Thymus (tissue), 11 donors: ENCODE measurements at regions not wholly inside any gene's neighbourhood (a gene's known extent, or its start where the extent isn't known, plus 50 kb on each side); places are given as distances from the start of the nearest gene placed in this dataset.

ENCODE experiments used
- DNase-seq, 9 donors: peaks; one replicate each; pipeline ENCODE4 v3.0.0-alpha.2; 2013; ENCODE audit warnings: low spot score in 9 of 9, low read depth in 6 of 9, missing footprints in 1 of 9
- H3K27ac ChIP-seq, 2 donors: one replicate each; pipeline ENCODE4 v1.5.1; 2013; ENCODE audit warnings: control low read depth in 1 of 2, low read depth in 1 of 2, low read length in 1 of 2, mild to moderate bottlenecking in 1 of 2, moderate library complexity in 1 of 2
- H3K27me3 ChIP-seq, 2 donors: one replicate each; pipeline ENCODE4 v1.5.1; 2013; ENCODE audit warnings: low read length in 1 of 2; ENCODE audit not compliant: control insufficient read depth in 2 of 2, insufficient read depth in 1 of 2
- H3K36me3 ChIP-seq, 2 donors: one replicate each; pipeline ENCODE4 v1.5.1; 2013; ENCODE audit warnings: low read length in 1 of 2, mild to moderate bottlenecking in 1 of 2, moderate library complexity in 1 of 2; ENCODE audit not compliant: control insufficient read depth in 2 of 2, insufficient read depth in 2 of 2
- H3K4me1 ChIP-seq, 2 donors: one replicate each; pipeline ENCODE4 v1.5.1; 2013; ENCODE audit warnings: low read length in 2 of 2; ENCODE audit not compliant: control insufficient read depth in 2 of 2, insufficient read depth in 2 of 2
- H3K4me3 ChIP-seq, 2 donors: one replicate each; pipeline ENCODE4 v1.5.1; 2013; ENCODE audit warnings: low read length in 2 of 2, control low read depth in 1 of 2, mild to moderate bottlenecking in 1 of 2
- H3K9me3 ChIP-seq, 2 donors: one replicate each; pipeline ENCODE4 v1.5.1; 2013; ENCODE audit warnings: low read length in 1 of 2, mild to moderate bottlenecking in 1 of 2; ENCODE audit not compliant: control insufficient read depth in 2 of 2, insufficient read depth in 1 of 2
- WGBS: extraction: QIAGEN DNeasy Blood & Tissue Kit; methylation state at CpG from one replicate; pipeline ENCODE4 v1.1.7; 2013; 5-methylcytosine and 5-hydroxymethylcytosine counted together
- donor health status: healthy.

GRCh38 chr6:154579485-154579884 is 69.0 kb upstream of the CNKSR3 start:
- H3K4me3 ChIP-seq = no peak overlapping the region
- DNase-seq = no peak
- WGBS = 92% methylated on average over 3 of the region's 3 CpGs
- H3K9me3 ChIP-seq = peaks cover 0 to 1% of the 10 kb centered on the region in 2 donors
- H3K36me3 ChIP-seq = no peaks in the 10 kb centered on the region
- H3K27me3 ChIP-seq = no peaks in the 10 kb centered on the region
- H3K4me1 ChIP-seq = no peaks in the 10 kb centered on the region
- H3K27ac ChIP-seq = no peak overlapping the region

GRCh38 chr6:154580397-154581135 is 70.1 kb upstream of the CNKSR3 start:
- DNase-seq = no peak
- H3K27me3 ChIP-seq = no peaks in the 10 kb centered on the region
- H3K27ac ChIP-seq = no peak overlapping the region
- H3K4me3 ChIP-seq = no peak overlapping the region
- no peaks in the 10 kb centered on the region for H3K4me1 ChIP-seq
- no peaks in the 10 kb centered on the region for H3K9me3 ChIP-seq
- no peaks in the 10 kb centered on the region for H3K36me3 ChIP-seq

- no peak for DNase-seq
- 96% methylated on average over 1 of the region's 1 CpG for WGBS
- Histone ChIP-seq H3K9me3 (no peaks in the 10 kb centered on the region), H3K4me1 (no peaks in the 10 kb centered on the region), H3K4me3 (no peak overlapping the region), H3K27ac (no peak overlapping the region), H3K36me3 (no peaks in the 10 kb centered on the region), H3K27me3 (no peaks in the 10 kb centered on the region)
Measured at GRCh38 chr6:154582696-154583095, 72.2 kb upstream of the CNKSR3 start.

GRCh38 chr6:154583546-154584188 is 73.2 kb upstream of the CNKSR3 start:
- Histone ChIP-seq H3K27ac (no peak overlapping the region), H3K4me1 (no peaks in the 10 kb centered on the region), H3K27me3 (no peaks in the 10 kb centered on the region), H3K4me3 (no peak overlapping the region), H3K36me3 (no peaks in the 10 kb centered on the region), H3K9me3 (no peaks in the 10 kb centered on the region)
- no peak for DNase-seq
- WGBS = 88% methylated on average over 4 of the region's 4 CpGs

- Histone ChIP-seq H3K4me1 (no peaks in the 10 kb centered on the region), H3K36me3 (no peaks in the 10 kb centered on the region), H3K27ac (no peak overlapping the region), H3K27me3 (no peaks in the 10 kb centered on the region), H3K9me3 (no peaks in the 10 kb centered on the region), H3K4me3 (no peak overlapping the region)
- DNase-seq = no peak
- 92% methylated on average over 4 of the region's 4 CpGs for WGBS
Measured at GRCh38 chr6:154590756-154591155, 80.3 kb upstream of the CNKSR3 start.

GRCh38 chr6:154591234-154591633 is 80.7 kb upstream of the CNKSR3 start:
- no peak overlapping the region for H3K27ac ChIP-seq
- H3K9me3 ChIP-seq = no peaks in the 10 kb centered on the region
- no peaks in the 10 kb centered on the region for H3K4me1 ChIP-seq
- H3K27me3 ChIP-seq = no peaks in the 10 kb centered on the region
- no peak overlapping the region for H3K4me3 ChIP-seq
- no peaks in the 10 kb centered on the region for H3K36me3 ChIP-seq
- WGBS = 94% methylated on average over 1 of the region's 1 CpG
- no peak for DNase-seq

GRCh38 chr6:154592199-154592860 is 81.8 kb upstream of the CNKSR3 start:
- Histone ChIP-seq H3K27me3 (no peaks in the 10 kb centered on the region), H3K36me3 (no peaks in the 10 kb centered on the region), H3K27ac (no peak overlapping the region), H3K4me1 (no peaks in the 10 kb centered on the region), H3K4me3 (no peak overlapping the region), H3K9me3 (no peaks in the 10 kb centered on the region)
- no peak for DNase-seq
- 97% methylated on average over 10 of the region's 10 CpGs for WGBS

GRCh38 chr6:154593122-154593521 is 82.6 kb upstream of the CNKSR3 start:
- no peaks in the 10 kb centered on the region for H3K4me1 ChIP-seq
- 96% methylated on average over 7 of the region's 7 CpGs for WGBS
- no peak overlapping the region for H3K27ac ChIP-seq
- no peak overlapping the region for H3K4me3 ChIP-seq
- no peak for DNase-seq
- H3K36me3 ChIP-seq = no peaks in the 10 kb centered on the region
- H3K27me3 ChIP-seq = no peaks in the 10 kb centered on the region
- H3K9me3 ChIP-seq = no peaks in the 10 kb centered on the region

- H3K27me3 ChIP-seq = no peaks in the 10 kb centered on the region
- H3K27ac ChIP-seq = no peak overlapping the region
- H3K4me3 ChIP-seq = no peak overlapping the region
- no peaks in the 10 kb centered on the region for H3K36me3 ChIP-seq
- 98% methylated on average over 9 of the region's 9 CpGs for WGBS
- no peak for DNase-seq
- H3K4me1 ChIP-seq = no peaks in the 10 kb centered on the region
- no peaks in the 10 kb centered on the region for H3K9me3 ChIP-seq
Measured at GRCh38 chr6:154594496-154595198, 84.2 kb upstream of the CNKSR3 start.
